CD14-positive monocyte (primary cell): ENCODE measurements at regions not wholly inside any gene's neighbourhood (a gene's known extent, or its start where the extent isn't known, plus 50 kb on each side); places are given as distances from the start of the nearest gene placed in this dataset.

Source experiments
- DNase-seq, 3 donors: peaks; one replicate each; pipeline ENCODE4 v3.0.0-alpha.2; 2011 to 2022
- H2AFZ ChIP-seq: 2 replicates; pipeline ENCODE4 v1.6.0; 2012; ENCODE audit warnings: mild to moderate bottlenecking, low read depth, low read length, inconsistent platforms; ENCODE audit not compliant: insufficient read depth, poor library complexity, severe bottlenecking
- H3K27ac ChIP-seq, 2 donors: 1 replicate in 1 of 2; 2 replicates in 1 of 2; pipeline ENCODE4 v1.5.1; 2012 to 2013; ENCODE audit warnings: low read length in 2 of 2, control low read depth in 1 of 2, inconsistent platforms in 1 of 2, low read depth in 1 of 2, mild to moderate bottlenecking in 1 of 2
- H3K27me3 ChIP-seq, 2 donors: one replicate each; pipeline versions ENCODE4 v1.6.0 to v1.6.1; 2011 to 2013; ENCODE audit warnings: low read length in 2 of 2; ENCODE audit not compliant: control insufficient read depth in 2 of 2, insufficient read depth in 2 of 2
- H3K36me3 ChIP-seq, 2 donors: replicated peaks in 1 of 2; 1 replicate in 1 of 2; 2 replicates in 1 of 2; pipeline versions ENCODE4 v1.5.1 to v1.6.1; 2012 to 2013; ENCODE audit warnings: low read length in 2 of 2, control low read depth in 1 of 2, inconsistent platforms in 1 of 2, mild to moderate bottlenecking in 1 of 2; ENCODE audit not compliant: insufficient read depth in 2 of 2, control insufficient read depth in 1 of 2
- H3K4me1 ChIP-seq, 2 donors: 1 replicate in 1 of 2; 2 replicates in 1 of 2; pipeline versions ENCODE4 v1.5.1 to v1.6.1; 2012 to 2013; ENCODE audit warnings: low read length in 2 of 2, control low read depth in 1 of 2, inconsistent platforms in 1 of 2, mild to moderate bottlenecking in 1 of 2, moderate library complexity in 1 of 2; ENCODE audit not compliant: insufficient read depth in 2 of 2, control insufficient read depth in 1 of 2
- H3K4me2 ChIP-seq: replicated peaks from 2 replicates; pipeline ENCODE3; 2012; ENCODE audit warnings: low read length, moderate library complexity, mild to moderate bottlenecking; ENCODE audit not compliant: poor library complexity, severe bottlenecking; ENCODE audit errors: extremely low read depth
- H3K4me3 ChIP-seq, 3 experiments: fragments of 200-600 bp in 1 of 3; sonication (generic) in 1 of 3; replicated peaks in 1 of 3; 1 replicate in 2 of 3; 2 replicates in 1 of 3; pipeline ENCODE4 v1.5.1; 2011 to 2013; ENCODE audit warnings: low read length in 3 of 3, mild to moderate bottlenecking in 3 of 3, control low read depth in 2 of 3, low read depth in 2 of 3, inconsistent platforms in 1 of 3, moderate library complexity in 1 of 3
- H3K79me2 ChIP-seq: 2 replicates; pipeline ENCODE4 v1.6.0; 2012; ENCODE audit warnings: mild to moderate bottlenecking, control low read depth, inconsistent platforms, low read length, moderate library complexity; ENCODE audit not compliant: insufficient read depth
- H3K9ac ChIP-seq: 2 replicates; pipeline ENCODE4 v1.6.0; 2017; ENCODE audit warnings: low read length, mild to moderate bottlenecking; ENCODE audit not compliant: insufficient read depth, poor library complexity, severe bottlenecking
- H3K9me3 ChIP-seq, 2 donors: replicated peaks in 1 of 2; 1 replicate in 1 of 2; 2 replicates in 1 of 2; pipeline versions ENCODE4 v1.5.1 to v1.6.1; 2012 to 2013; ENCODE audit warnings: low read length in 2 of 2, control low read depth in 1 of 2; ENCODE audit not compliant: control insufficient read depth in 1 of 2, insufficient read depth in 1 of 2
- H4K20me1 ChIP-seq: 2 replicates; pipeline ENCODE4 v1.6.0; 2012; ENCODE audit warnings: mild to moderate bottlenecking, low read length, control low read depth, moderate library complexity; ENCODE audit not compliant: insufficient read depth
- H3K27ac Mint-ChIP-seq, 7 donors: one replicate each; pipeline ENCODE4 v1.8.0; 2020; ENCODE audit warnings: mild to moderate bottlenecking in 7 of 7, mixed read lengths in 7 of 7, moderate library complexity in 6 of 7, inconsistent platforms in 2 of 7
- H3K27me3 Mint-ChIP-seq, 3 donors: one replicate each; pipeline ENCODE4 v1.8.0; 2021 to 2022; ENCODE audit warnings: low read depth in 3 of 3, mild to moderate bottlenecking in 3 of 3, mixed read lengths in 3 of 3, moderate library complexity in 3 of 3, inconsistent platforms in 1 of 3
- H3K36me3 Mint-ChIP-seq, 2 donors: one replicate each; pipeline ENCODE4 v1.8.0; 2020; ENCODE audit warnings: mixed read lengths in 2 of 2, inconsistent platforms in 1 of 2, mild to moderate bottlenecking in 1 of 2
- H3K4me1 Mint-ChIP-seq: one replicate; pipeline ENCODE4 v1.8.0; 2020; ENCODE audit warnings: mild to moderate bottlenecking, mixed read lengths
- H3K4me3 Mint-ChIP-seq, 2 donors: one replicate each; pipeline ENCODE4 v1.8.0; 2020; ENCODE audit warnings: mild to moderate bottlenecking in 2 of 2, mixed read lengths in 2 of 2, moderate library complexity in 1 of 2
- H3K9me3 Mint-ChIP-seq, 7 donors: one replicate each; pipeline ENCODE4 v1.8.0; 2020 to 2022; ENCODE audit warnings: mixed read lengths in 7 of 7, mild to moderate bottlenecking in 6 of 7, moderate library complexity in 6 of 7, inconsistent platforms in 2 of 7
- CTCF ChIP-seq: fragments of 200-600 bp; IDR thresholded peaks from one replicate; pipeline ENCODE4 v1.8.0; 2022; ENCODE audit warnings: antibody characterized with exemption, mild to moderate bottlenecking
- WGBS: methylation state at CpG from one replicate; pipeline ENCODE4 v1.1.5; 2013; ENCODE audit warnings: missing lambda C conversion rate; ENCODE audit not compliant: insufficient coverage; 5-methylcytosine and 5-hydroxymethylcytosine counted together
- intact Hi-C, 2 donors: fragments of 100-400 bp; cut with micrococcal nuclease; formaldehyde crosslinking; loops; one replicate each; pipeline versions ENCODE4 v1.15.0 to v1.15.1; 2023

- no peaks in the 10 kb centered on the region for H3K4me1 ChIP-seq
- no peak overlapping the region for H2AFZ ChIP-seq
- H3K4me1 Mint-ChIP-seq: peaks cover 2% of the 10 kb centered on the region
- no peaks in the 10 kb centered on the region for H3K36me3 ChIP-seq
- H3K4me3 ChIP-seq: no peak overlapping the region
- no peaks in the 10 kb centered on the region for H3K36me3 Mint-ChIP-seq
- H3K27me3 ChIP-seq: no peaks in the 10 kb centered on the region
- H3K9me3 ChIP-seq: peaks cover 0 to 3% of the 10 kb centered on the region in 2 donors
- TF ChIP-seq CTCF: no peak
- peaks cover 0 to 15% (median 8%) of the 10 kb centered on the region in 7 donors for H3K9me3 Mint-ChIP-seq
- no peaks in the 10 kb centered on the region for H4K20me1 ChIP-seq
- no peak overlapping the region for H3K27ac Mint-ChIP-seq
- no peak overlapping the region for H3K4me2 ChIP-seq
- intact Hi-C loops: no loop called here
- DNase-seq: no peak
- no peak overlapping the region for H3K4me3 Mint-ChIP-seq
- 93% methylated on average over 1 of the region's 1 CpG for WGBS
- no peak overlapping the region for H3K9ac ChIP-seq
- no peaks in the 10 kb centered on the region for H3K79me2 ChIP-seq
- H3K27me3 Mint-ChIP-seq: peaks cover under 1 to 5% (median 1%) of the 10 kb centered on the region in 3 donors
- no peak overlapping the region for H3K27ac ChIP-seq
These were observed 133.3 kb upstream of the HS6ST1 start for GRCh38 chr2:128452024-128452411.

GRCh38 chr2:128452536-128453530, 134.2 kb upstream of the HS6ST1 start:
- Mint-ChIP-seq H3K36me3 (no peaks in the 10 kb centered on the region), H3K27me3 (peaks cover 0 to 5% (median 1%) of the 10 kb centered on the region in 3 donors), H3K4me3 (no peak overlapping the region), H3K27ac (no peak overlapping the region), H3K4me1 (peaks cover 2% of the 10 kb centered on the region), H3K9me3 (peaks cover 0 to 15% (median 8%) of the 10 kb centered on the region in 7 donors)
- no peak overlapping the region for H3K9ac ChIP-seq
- TF ChIP-seq CTCF: no peak
- no peak overlapping the region for H3K4me2 ChIP-seq
- H3K4me1 ChIP-seq: no peaks in the 10 kb centered on the region
- no peak overlapping the region for H2AFZ ChIP-seq
- no peaks in the 10 kb centered on the region for H3K36me3 ChIP-seq
- intact Hi-C loops: no loop called here
- no peak overlapping the region for H3K4me3 ChIP-seq
- H4K20me1 ChIP-seq: no peaks in the 10 kb centered on the region
- H3K9me3 ChIP-seq: peaks cover 0 to 3% of the 10 kb centered on the region in 2 donors
- 92% methylated on average over 13 of the region's 20 CpGs for WGBS
- no peak overlapping the region for H3K27ac ChIP-seq
- H3K27me3 ChIP-seq: no peaks in the 10 kb centered on the region
- no peaks in the 10 kb centered on the region for H3K79me2 ChIP-seq
- no peak for DNase-seq
